ENCODE measurements at regions not wholly inside any gene's neighbourhood (a gene's known extent, or its start where the extent isn't known, plus 50 kb on each side); places are given as distances from the start of the nearest gene placed in this dataset.

GRCh38 chr3:135448520-135448919 lies 517.0 kb upstream of the PPP2R3A start:
- ATAC-seq (ENCODE audit: low FRiP score) (no peak), DNase-seq (ENCODE audit: low spot score) (no peak)
- no peak for TF ChIP-seq CTCF (IDR thresholded peaks at IDR 0.05)

- no peak for TF ChIP-seq CTCF (IDR thresholded peaks at IDR 0.05)
- DNase-seq (ENCODE audit: low spot score): no peak
- ATAC-seq (ENCODE audit: low FRiP score): no peak
Observed at GRCh38 chr3:135449046-135449445, 516.5 kb upstream of the PPP2R3A start.

GRCh38 chr3:135451037-135451785 lies 514.3 kb upstream of the PPP2R3A start:
- TF ChIP-seq CTCF (IDR thresholded peaks at IDR 0.05): no peak
- DNase-seq (ENCODE audit: low spot score): no peak
- no peak for ATAC-seq (ENCODE audit: low FRiP score)

GRCh38 chr3:135452881-135453280 lies 512.6 kb upstream of the PPP2R3A start:
- TF ChIP-seq CTCF (IDR thresholded peaks at IDR 0.05): no peak
- ATAC-seq (ENCODE audit: low FRiP score): no peak
- DNase-seq (ENCODE audit: low spot score): no peak

- DNase-seq (ENCODE audit: low spot score) (no peak), ATAC-seq (ENCODE audit: low FRiP score) (no peak)
- TF ChIP-seq CTCF (IDR thresholded peaks at IDR 0.05): no peak
Observed at GRCh38 chr3:135453326-135453725, 512.2 kb upstream of the PPP2R3A start.

- no peak for DNase-seq (ENCODE audit: low spot score)
- TF ChIP-seq CTCF (IDR thresholded peaks at IDR 0.05): no peak
- ATAC-seq (ENCODE audit: low FRiP score): no peak
Observed at GRCh38 chr3:135454890-135455289, 510.6 kb upstream of the PPP2R3A start.

- TF ChIP-seq CTCF (IDR thresholded peaks at IDR 0.05): no peak
- no peak for DNase-seq (ENCODE audit: low spot score)
- ATAC-seq (ENCODE audit: low FRiP score): no peak
Observed at GRCh38 chr3:135456108-135456790, 509.3 kb upstream of the PPP2R3A start.

Data from omental fat pad (tissue), 3 donors.